Fibroblast of lung (primary cell): ENCODE measurements at regions not wholly inside any gene's neighbourhood (a gene's known extent, or its start where the extent isn't known, plus 50 kb on each side); places are given as distances from the start of the nearest gene placed in this dataset.

Experiments used
- DNase-seq, 2 donors: peaks; one replicate each; pipeline versions ENCODE4 v3.0.0 to v3.0.0-alpha.2; 2010; ENCODE audit warnings: low read depth in 2 of 2
- H2AFZ ChIP-seq: 2 replicates; pipeline ENCODE4 v1.5.1; 2012; ENCODE audit warnings: low read length, control low read depth, inconsistent platforms
- H3K27ac ChIP-seq: 2 replicates; pipeline ENCODE4 v1.5.1; 2011; ENCODE audit warnings: low read length, control low read depth; ENCODE audit not compliant: insufficient read depth
- H3K27me3 ChIP-seq: 2 replicates; pipeline ENCODE4 v1.5.1; 2011; ENCODE audit warnings: mild to moderate bottlenecking, low read length; ENCODE audit not compliant: control insufficient read depth, insufficient read depth
- H3K36me3 ChIP-seq: 2 replicates; pipeline ENCODE4 v1.5.1; 2011; ENCODE audit warnings: low read length; ENCODE audit not compliant: control insufficient read depth, insufficient read depth
- H3K4me1 ChIP-seq: 2 replicates; pipeline ENCODE4 v1.5.1; 2011; ENCODE audit warnings: low read length; ENCODE audit not compliant: control insufficient read depth, insufficient read depth; ENCODE audit errors: extremely low read depth
- H3K4me2 ChIP-seq: 2 replicates; pipeline ENCODE4 v1.5.1; 2011; ENCODE audit warnings: low read length, control low read depth; ENCODE audit not compliant: insufficient read depth; ENCODE audit errors: extremely low read depth
- H3K4me3 ChIP-seq, 4 experiments: fragments of 200-600 bp in 1 of 4; sonication (generic) in 1 of 4; replicated peaks in 1 of 4; 2 replicates each; pipeline ENCODE4 v1.5.1; 2011 to 2016; ENCODE audit warnings: low read length in 4 of 4, low read depth in 3 of 4, mild to moderate bottlenecking in 3 of 4, control low read depth in 2 of 4, inconsistent platforms in 1 of 4, mixed read lengths in 1 of 4; ENCODE audit not compliant: insufficient read depth in 1 of 4; ENCODE audit errors: control extremely low read depth in 1 of 4
- H3K79me2 ChIP-seq: 2 replicates; pipeline ENCODE4 v1.5.1; 2012; ENCODE audit warnings: mild to moderate bottlenecking, low read length, inconsistent platforms; ENCODE audit not compliant: control insufficient read depth, insufficient read depth
- H3K9ac ChIP-seq: 2 replicates; pipeline ENCODE4 v1.5.1; 2011; ENCODE audit warnings: mild to moderate bottlenecking, low read length, control low read depth; ENCODE audit not compliant: insufficient read depth
- H3K9me3 ChIP-seq: 2 replicates; pipeline ENCODE4 v1.5.1; 2012; ENCODE audit warnings: low read depth, low read length; ENCODE audit not compliant: control insufficient read depth, insufficient read depth
- H4K20me1 ChIP-seq: 2 replicates; pipeline ENCODE4 v1.5.1; 2011; ENCODE audit warnings: low read length; ENCODE audit not compliant: control insufficient read depth, insufficient read depth; ENCODE audit errors: extremely low read depth
- CTCF ChIP-seq, 2 donors: IDR thresholded peaks in 1 of 2; conservative IDR thresholded peaks in 1 of 2; 1 replicate in 1 of 2; 2 replicates in 1 of 2; pipeline ENCODE4 v1.5.1; 2011 to 2012; ENCODE audit warnings: low read length in 2 of 2, control low read depth in 1 of 2, inconsistent platforms in 1 of 2, low read depth in 1 of 2, mild to moderate bottlenecking in 1 of 2
- EZH2 ChIP-seq: IDR thresholded peaks from 2 replicates; pipeline ENCODE4 v1.5.1; 2012; ENCODE audit warnings: low read length, control low read depth, mild to moderate bottlenecking; ENCODE audit errors: missing control alignments

- Histone ChIP-seq H3K9me3 (no peaks in the 10 kb centered on the region), H3K27ac (no peak overlapping the region), H3K9ac (no peak overlapping the region), H2AFZ (no peak overlapping the region), H3K36me3 (no peaks in the 10 kb centered on the region), H3K27me3 (no peaks in the 10 kb centered on the region), H3K4me1 (no peaks in the 10 kb centered on the region), H3K4me3 (no peak overlapping the region), H3K4me2 (no peak overlapping the region), H4K20me1 (no peaks in the 10 kb centered on the region), H3K79me2 (no peaks in the 10 kb centered on the region)
- DNase-seq: no peak
- no peak for TF ChIP-seq CTCF (conservative IDR thresholded peaks at IDR 0.05 in 1 of 2, IDR thresholded peaks at IDR 0.05 in 1 of 2; ENCODE audit: low read depth in 1 of 2, low read length in 2 of 2)
- no peak for TF ChIP-seq EZH2
Measured at GRCh38 chr6:114833211-114833610, 490.4 kb upstream of the HS3ST5 start.

GRCh38 chr6:114830515-114830914 is 487.7 kb upstream of the HS3ST5 start:
- no peak overlapping the region for H3K4me2 ChIP-seq
- no peaks in the 10 kb centered on the region for H3K9me3 ChIP-seq
- no peaks in the 10 kb centered on the region for H3K36me3 ChIP-seq
- TF ChIP-seq CTCF (conservative IDR thresholded peaks at IDR 0.05 in 1 of 2, IDR thresholded peaks at IDR 0.05 in 1 of 2; ENCODE audit: low read depth in 1 of 2, low read length in 2 of 2) (no peak), EZH2 (no peak)
- H4K20me1 ChIP-seq: no peaks in the 10 kb centered on the region
- no peaks in the 10 kb centered on the region for H3K27me3 ChIP-seq
- H3K9ac ChIP-seq: no peak overlapping the region
- no peaks in the 10 kb centered on the region for H3K4me1 ChIP-seq
- no peak overlapping the region for H2AFZ ChIP-seq
- DNase-seq: no peak
- no peak overlapping the region for H3K27ac ChIP-seq
- no peaks in the 10 kb centered on the region for H3K79me2 ChIP-seq
- no peak overlapping the region for H3K4me3 ChIP-seq

GRCh38 chr6:114827135-114827534 is 484.3 kb upstream of the HS3ST5 start:
- Histone ChIP-seq H3K9me3 (no peaks in the 10 kb centered on the region), H3K27me3 (no peaks in the 10 kb centered on the region), H3K27ac (no peak overlapping the region), H3K4me1 (no peaks in the 10 kb centered on the region), H3K79me2 (no peaks in the 10 kb centered on the region), H3K4me3 (no peak overlapping the region), H3K36me3 (no peaks in the 10 kb centered on the region), H3K9ac (no peak overlapping the region), H2AFZ (no peak overlapping the region), H3K4me2 (no peak overlapping the region), H4K20me1 (no peaks in the 10 kb centered on the region)
- TF ChIP-seq CTCF (conservative IDR thresholded peaks at IDR 0.05 in 1 of 2, IDR thresholded peaks at IDR 0.05 in 1 of 2; ENCODE audit: low read depth in 1 of 2, low read length in 2 of 2) (no peak), EZH2 (no peak)
- no peak for DNase-seq
